ENCODE measurements at regions not wholly inside any gene's neighbourhood (a gene's known extent, or its start where the extent isn't known, plus 50 kb on each side); places are given as distances from the start of the nearest gene placed in this dataset.

DNA sequence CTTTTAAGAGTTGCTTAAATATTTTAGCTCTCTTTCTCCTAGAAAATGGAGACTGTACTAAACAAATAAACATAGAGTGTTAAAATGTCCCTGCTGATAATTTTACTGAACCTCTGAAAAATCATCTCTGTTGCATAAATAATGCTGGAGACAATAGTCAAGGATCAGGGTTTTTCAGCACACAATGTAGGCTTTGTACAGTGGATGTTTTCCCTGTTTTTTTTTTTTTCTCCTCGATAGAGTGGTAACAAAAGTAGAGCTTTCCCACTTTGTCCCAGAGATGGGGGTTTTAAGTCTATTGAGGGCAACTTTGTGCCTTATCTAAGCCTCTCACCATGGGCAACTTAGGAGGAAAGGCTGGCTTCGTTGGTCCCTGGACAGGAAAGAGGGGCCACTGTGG, 222.6 kb upstream of the HDDC2 start:
- Histone ChIP-seq H3K4me2 (no peak overlapping the region), H3K79me2 (ENCODE audit: insufficient read depth) (no peaks in the 10 kb centered on the region), H2AFZ (ENCODE audit: low read depth) (no peak overlapping the region), H3K9ac (no peak overlapping the region), H4K20me1 (ENCODE audit: insufficient read depth) (no peaks in the 10 kb centered on the region), H3K27ac (ENCODE audit: low read depth in 2 of 2, low read length in 1 of 2) (no peak overlapping the region), H3K9me2 (no peaks in the 10 kb centered on the region), H3K36me3 (replicated peaks in 1 of 2; ENCODE audit: control insufficient read depth in 1 of 2, insufficient read depth in 2 of 2, low read length in 1 of 2) (no peaks in the 10 kb centered on the region), H3K9me3 (no peaks in the 10 kb centered on the region), H3K27me3 (ENCODE audit: insufficient read depth) (peaks cover 5% of the 10 kb centered on the region; the same call in 1 of the 2 replicates), H3K4me3 (ENCODE audit: low read depth in 2 of 2, low read length in 1 of 2) (no peak overlapping the region), H3F3A (replicated peaks; ENCODE audit: insufficient read depth) (no peaks in the 10 kb centered on the region), H3K4me1 (ENCODE audit: control insufficient read depth in 1 of 2, insufficient read depth in 2 of 2, low read depth in 1 of 2, low read length in 1 of 2) (no peaks in the 10 kb centered on the region)
- 0% methylated on average over 2 of the region's 2 CpGs for WGBS (ENCODE audit: low lambda C conversion rate)
- CTCF ChIA-PET: interaction anchor here (0.6 to 0.9 kb wide), 2 partner anchors 21 to 920 kb away, joined by 3 read pairs; no protein-coding TSS in a partner anchor
- TF ChIP-seq MXI1 (IDR thresholded peaks at IDR 0.05; ENCODE audit: low read depth, low read length) (no peak), SIN3A (IDR thresholded peaks at IDR 0.05; ENCODE audit: borderline replicate concordance, low read depth, low read length) (no peak), GATA2 (CRISPR knock-in tag; IDR thresholded peaks at IDR 0.05) (no peak), FOSL2 (IDR thresholded peaks at IDR 0.05; ENCODE audit: borderline replicate concordance, low read depth) (no peak), RCOR1 (IDR thresholded peaks at IDR 0.05; ENCODE audit: low read length) (no peak), RAD21 (IDR thresholded peaks at IDR 0.05; ENCODE audit: low read length) (no peak), CHD2 (IDR thresholded peaks at IDR 0.05; ENCODE audit: low read length, partially characterized antibody) (no peak), TEAD4 (IDR thresholded peaks at IDR 0.05; ENCODE audit: borderline replicate concordance, insufficient read depth) (no peak), RXRA (IDR thresholded peaks at IDR 0.05; ENCODE audit: borderline replicate concordance, low read depth) (no peak), ELF1 (IDR thresholded peaks at IDR 0.05) (no peak), NFIC (IDR thresholded peaks at IDR 0.05; ENCODE audit: borderline replicate concordance) (no peak), JUND (IDR thresholded peaks at IDR 0.05) (no peak), NRF1 (IDR thresholded peaks at IDR 0.05; ENCODE audit: low read depth, low read length) (no peak), FOXJ3 (CRISPR knock-in tag; IDR thresholded peaks at IDR 0.05) (no peak)
- TF ChIP-seq, protein P1, sequence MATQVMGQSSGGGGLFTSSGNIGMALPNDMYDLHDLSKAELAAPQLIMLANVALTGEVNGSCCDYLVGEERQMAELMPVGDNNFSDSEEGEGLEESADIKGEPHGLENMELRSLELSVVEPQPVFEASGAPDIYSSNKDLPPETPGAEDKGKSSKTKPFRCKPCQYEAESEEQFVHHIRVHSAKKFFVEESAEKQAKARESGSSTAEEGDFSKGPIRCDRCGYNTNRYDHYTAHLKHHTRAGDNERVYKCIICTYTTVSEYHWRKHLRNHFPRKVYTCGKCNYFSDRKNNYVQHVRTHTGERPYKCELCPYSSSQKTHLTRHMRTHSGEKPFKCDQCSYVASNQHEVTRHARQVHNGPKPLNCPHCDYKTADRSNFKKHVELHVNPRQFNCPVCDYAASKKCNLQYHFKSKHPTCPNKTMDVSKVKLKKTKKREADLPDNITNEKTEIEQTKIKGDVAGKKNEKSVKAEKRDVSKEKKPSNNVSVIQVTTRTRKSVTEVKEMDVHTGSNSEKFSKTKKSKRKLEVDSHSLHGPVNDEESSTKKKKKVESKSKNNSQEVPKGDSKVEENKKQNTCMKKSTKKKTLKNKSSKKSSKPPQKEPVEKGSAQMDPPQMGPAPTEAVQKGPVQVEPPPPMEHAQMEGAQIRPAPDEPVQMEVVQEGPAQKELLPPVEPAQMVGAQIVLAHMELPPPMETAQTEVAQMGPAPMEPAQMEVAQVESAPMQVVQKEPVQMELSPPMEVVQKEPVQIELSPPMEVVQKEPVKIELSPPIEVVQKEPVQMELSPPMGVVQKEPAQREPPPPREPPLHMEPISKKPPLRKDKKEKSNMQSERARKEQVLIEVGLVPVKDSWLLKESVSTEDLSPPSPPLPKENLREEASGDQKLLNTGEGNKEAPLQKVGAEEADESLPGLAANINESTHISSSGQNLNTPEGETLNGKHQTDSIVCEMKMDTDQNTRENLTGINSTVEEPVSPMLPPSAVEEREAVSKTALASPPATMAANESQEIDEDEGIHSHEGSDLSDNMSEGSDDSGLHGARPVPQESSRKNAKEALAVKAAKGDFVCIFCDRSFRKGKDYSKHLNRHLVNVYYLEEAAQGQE (IDR thresholded peaks at IDR 0.05; ENCODE audit: low read depth, low read length): no peak
- TF ChIP-seq, protein P2, sequence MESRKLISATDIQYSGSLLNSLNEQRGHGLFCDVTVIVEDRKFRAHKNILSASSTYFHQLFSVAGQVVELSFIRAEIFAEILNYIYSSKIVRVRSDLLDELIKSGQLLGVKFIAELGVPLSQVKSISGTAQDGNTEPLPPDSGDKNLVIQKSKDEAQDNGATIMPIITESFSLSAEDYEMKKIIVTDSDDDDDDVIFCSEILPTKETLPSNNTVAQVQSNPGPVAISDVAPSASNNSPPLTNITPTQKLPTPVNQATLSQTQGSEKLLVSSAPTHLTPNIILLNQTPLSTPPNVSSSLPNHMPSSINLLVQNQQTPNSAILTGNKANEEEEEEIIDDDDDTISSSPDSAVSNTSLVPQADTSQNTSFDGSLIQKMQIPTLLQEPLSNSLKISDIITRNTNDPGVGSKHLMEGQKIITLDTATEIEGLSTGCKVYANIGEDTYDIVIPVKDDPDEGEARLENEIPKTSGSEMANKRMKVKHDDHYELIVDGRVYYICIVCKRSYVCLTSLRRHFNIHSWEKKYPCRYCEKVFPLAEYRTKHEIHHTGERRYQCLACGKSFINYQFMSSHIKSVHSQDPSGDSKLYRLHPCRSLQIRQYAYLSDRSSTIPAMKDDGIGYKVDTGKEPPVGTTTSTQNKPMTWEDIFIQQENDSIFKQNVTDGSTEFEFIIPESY (IDR thresholded peaks at IDR 0.05; ENCODE audit: borderline replicate concordance, low read depth): no peak
- TF ChIP-seq, protein P3, sequence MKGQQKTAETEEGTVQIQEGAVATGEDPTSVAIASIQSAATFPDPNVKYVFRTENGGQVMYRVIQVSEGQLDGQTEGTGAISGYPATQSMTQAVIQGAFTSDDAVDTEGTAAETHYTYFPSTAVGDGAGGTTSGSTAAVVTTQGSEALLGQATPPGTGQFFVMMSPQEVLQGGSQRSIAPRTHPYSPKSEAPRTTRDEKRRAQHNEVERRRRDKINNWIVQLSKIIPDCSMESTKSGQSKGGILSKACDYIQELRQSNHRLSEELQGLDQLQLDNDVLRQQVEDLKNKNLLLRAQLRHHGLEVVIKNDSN (IDR thresholded peaks at IDR 0.05; ENCODE audit: borderline replicate concordance, low read depth): no peak
- POLR2A ChIA-PET: no interaction called here
- DNase-seq: no peak
